Posterior vena cava (tissue), 2 donors: ENCODE measurements at regions not wholly inside any gene's neighbourhood (a gene's known extent, or its start where the extent isn't known, plus 50 kb on each side); places are given as distances from the start of the nearest gene placed in this dataset.

Experiments used
- DNase-seq: peaks from one replicate; pipeline ENCODE4 v3.0.0-alpha.2; 2020; ENCODE audit warnings: low spot score
- intact Hi-C, 2 donors: fragments of 100-400 bp; cut with DNase I; formaldehyde crosslinking; loops; one replicate each; pipeline versions ENCODE4 v1.14.1 to v1.14.2; 2022 to 2023
- donor health status: DM: yes; HTN: yes; CAD: no.
- donor health status: DM: yes; HTN: yes; CAD: no.

DNA sequence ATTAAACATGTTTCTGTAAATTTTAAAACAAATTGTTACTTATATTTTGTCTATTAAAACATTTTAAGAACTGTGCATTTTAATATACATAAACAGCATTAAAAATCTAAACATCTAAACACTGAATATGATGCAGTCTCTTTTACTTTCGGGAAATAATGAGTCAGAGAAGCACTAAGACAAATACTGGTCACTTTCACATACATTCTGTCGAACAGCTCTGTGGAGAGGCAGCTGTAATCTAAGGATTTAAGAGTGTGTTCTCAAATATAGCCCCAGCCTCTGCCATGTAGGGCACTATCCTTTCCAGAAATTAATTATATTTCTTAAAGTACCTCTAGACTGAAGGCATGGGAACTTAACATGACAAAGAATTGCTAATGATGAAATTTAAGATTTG lies 89.6 kb upstream of the PTGFR start:
- DNase-seq, result no peak
- intact Hi-C loops, result no loop called here

DNA sequence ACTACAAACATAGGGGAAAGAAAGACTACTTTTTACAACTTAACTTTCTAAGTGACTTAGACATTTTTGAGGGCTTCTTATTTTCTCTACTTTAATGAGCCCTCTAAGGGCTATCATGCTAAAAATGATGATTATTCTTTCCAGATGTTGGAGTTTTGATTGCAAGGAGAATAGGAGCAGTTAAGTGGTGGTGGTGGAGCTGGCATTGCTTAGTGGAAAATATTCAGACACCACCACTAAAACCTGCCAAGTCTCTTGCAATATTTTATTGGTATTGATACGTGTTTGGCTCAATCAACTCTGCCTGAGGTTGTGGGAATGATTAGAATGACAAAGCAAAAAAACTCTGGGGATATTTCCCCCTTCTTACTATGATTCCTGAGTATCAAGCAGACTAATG lies 82.6 kb upstream of the PTGFR start:
- intact Hi-C loops, result no loop called here
- DNase-seq, result no peak

DNA sequence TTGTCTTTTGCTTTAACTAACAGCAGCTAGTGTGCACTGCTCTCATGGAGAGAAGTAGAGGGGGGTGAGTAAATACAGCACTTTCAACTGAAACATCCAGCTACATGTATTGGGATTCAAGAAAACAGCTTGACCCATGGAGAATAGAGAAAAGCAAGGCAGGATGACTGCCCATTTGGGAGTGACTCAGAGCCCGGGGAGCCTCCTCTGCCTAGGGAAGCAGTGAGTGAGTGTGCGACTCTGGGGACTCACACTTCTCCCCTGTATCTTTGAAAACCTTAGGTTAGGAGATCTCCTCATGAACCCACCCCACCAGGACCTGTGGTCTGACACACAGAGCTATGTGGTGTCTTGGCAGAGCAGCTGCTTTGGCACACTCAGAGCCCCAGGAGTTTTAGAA lies 82.0 kb upstream of the PTGFR start:
- intact Hi-C loops, result no loop called here
- peak; percentile 78 for DNase-seq

DNA sequence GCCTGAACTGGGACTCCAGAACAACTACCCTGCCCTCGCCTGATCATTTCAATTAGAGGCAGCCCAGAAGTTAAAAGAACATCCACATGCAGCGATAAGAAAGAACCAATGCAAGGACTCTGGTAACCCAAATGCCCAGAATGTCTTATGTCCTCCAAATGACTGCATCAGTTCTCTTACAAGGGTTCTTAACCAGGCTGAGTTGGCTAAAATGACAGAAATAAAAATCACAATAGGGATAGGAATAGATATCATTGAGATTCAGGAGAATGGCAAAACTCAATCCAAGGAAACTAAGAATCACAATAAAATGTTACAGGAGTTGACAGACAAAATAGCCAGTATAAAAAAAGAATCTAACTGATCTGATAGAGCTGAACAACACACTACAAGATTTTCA lies 80.1 kb upstream of the PTGFR start:
- intact Hi-C loops, result no loop called here
- no peak for DNase-seq

DNA sequence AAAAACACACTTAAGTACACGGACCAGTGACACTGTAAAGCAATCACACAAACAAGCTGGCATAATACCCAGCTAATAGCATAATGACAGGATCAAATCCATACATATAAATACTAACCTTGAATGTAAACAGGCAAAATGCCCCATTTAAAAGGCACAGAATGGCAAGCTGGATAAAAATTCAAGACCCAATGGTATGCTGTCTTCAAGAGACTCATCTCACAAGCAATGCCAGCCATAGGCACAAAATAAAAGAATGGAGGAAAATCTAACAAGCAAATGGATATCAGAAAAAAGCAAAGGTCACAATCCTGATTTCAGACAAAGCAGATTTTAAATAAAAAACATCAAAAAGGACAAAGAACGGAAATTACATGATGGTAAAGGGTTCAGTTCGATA lies 79.1 kb upstream of the PTGFR start:
- intact Hi-C loops, result no loop called here
- no peak for DNase-seq

DNA sequence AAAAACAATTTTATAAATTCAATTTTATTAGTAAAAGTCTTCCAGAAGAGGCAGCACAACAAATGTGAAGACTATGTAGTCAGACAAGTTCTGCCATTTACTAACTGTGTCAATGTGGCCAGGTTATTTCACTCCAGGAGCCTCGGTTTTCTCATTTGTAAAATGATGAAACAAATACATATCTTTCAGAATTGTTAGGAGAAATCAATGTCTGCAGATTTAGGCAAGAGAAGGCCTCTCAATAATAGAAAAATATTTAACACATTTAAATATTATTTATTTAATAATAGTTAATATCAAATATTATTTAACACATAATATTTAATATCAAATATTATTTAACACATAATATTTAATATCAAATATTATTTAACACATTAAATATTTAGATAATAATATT lies 75.6 kb upstream of the PTGFR start:
- DNase-seq, result no peak
- intact Hi-C loops, result no loop called here

DNA sequence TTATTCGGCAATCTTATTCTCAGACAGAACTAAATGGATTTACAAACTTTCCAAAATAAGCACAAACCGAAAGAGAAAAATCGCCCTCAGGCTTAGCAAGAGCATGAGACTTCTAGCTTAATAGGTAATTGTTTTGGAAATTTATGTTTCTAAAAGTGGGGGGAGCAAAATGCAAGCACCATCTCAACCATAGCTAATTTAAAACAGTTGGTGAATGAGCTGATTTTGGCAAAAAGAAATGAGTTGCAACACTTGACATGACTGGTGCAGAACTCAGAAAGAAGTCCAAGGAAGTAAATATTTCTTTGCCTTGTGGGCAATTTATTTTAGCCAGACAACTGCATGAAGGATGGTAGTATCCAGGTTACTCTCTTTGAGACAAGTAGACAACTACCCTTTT lies 71.5 kb upstream of the PTGFR start:
- DNase-seq, result no peak
- intact Hi-C loops, result no loop called here

DNA sequence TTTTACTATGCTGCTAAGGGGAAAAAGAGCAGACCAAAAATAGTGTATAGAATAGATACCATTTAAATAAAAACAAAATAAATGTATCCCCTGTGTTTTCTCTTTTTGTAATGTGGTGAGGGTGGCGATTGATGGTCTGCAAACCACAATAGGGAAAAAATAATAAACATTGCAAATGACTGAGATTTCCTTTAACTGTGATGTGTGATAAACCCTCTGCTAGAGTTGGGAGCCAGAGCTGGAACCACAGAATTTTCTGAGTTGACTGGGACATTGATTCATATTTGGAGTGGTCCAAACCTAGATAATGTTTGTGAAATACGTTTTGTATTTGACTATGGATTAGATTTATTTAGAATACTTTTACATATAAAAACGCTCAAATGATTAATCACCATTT lies 70.6 kb upstream of the PTGFR start:
- intact Hi-C loops, result no loop called here
- no peak for DNase-seq

DNA sequence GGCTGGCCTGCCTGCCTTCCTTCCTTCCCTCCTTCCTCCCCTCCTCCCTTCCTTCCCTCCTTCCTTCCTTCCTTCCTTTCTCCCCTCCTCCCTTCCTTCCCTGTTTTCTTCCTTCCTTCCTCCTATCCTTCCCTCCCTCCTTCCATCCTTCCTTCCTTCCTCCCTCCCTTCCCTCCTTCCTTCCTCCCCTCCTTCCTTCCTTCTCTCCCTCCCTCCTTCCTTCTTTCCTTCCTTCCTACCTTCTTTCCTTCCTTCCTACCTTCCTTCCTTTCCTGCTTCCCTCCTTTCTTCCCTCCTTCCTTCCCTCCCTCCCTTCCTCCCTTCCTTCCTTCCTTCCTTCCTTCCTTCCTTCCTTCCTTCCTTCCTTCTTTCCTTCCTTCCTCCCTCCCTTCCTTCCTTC lies 70.1 kb upstream of the PTGFR start:
- DNase-seq, result no peak
- intact Hi-C loops, result no loop called here

DNA sequence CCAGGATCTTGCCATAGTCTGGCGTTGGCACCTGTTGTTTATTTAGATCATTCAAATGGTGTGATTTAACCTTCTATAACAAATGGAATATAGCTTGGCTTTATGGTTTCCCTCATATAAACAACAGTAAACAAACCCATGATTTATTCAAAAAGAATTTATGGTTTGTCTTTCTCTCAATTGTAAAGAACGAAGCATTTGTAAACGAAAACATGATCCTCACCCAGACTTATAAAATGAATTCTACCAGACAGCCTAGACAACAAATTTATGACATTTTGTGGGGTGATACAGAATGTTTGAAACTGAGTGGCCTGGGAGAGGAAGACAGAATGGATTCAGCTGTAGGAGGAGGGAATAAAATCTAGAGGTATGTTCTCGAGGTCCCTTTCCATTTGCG lies 66.1 kb upstream of the PTGFR start:
- no peak for DNase-seq
- intact Hi-C loops, result no loop called here

DNA sequence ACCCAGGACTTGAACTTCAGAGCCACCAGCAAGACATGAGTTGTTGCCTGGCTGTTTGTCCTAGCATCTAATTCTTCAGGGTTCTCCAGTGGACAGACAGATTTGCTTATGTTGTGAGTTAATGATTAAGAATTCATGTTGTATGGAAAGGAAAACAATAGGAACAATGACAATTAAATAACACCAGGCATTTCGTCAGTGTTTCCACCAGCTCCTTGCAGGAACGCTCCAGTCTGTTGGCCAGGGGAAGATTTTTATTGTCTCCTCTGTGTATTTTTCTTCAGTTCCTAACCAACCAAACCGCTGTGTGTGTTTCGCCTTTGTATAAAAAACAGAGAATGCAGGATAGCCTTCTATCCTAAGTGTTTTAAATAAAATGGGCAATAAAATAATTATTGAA lies 64.4 kb upstream of the PTGFR start:
- DNase-seq, result no peak
- intact Hi-C loops, result no loop called here

DNA sequence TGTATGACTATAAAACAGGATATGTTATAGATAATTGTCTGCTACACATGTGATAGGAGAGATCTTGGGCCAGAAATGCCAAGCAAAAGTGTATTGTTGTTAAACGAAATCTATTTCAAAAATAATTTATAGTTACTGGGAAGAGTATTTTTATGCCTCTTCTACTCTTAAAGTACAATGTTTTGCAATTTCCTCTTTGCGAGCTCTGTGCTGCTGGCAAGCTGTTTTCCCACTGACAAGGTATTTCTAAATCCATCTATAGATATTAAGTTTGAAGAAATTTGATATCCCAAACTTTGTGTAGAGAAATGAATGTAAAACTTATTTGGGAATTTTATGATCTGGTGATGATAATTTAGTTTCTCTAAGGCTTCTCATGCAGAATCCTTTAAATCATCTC lies 63.3 kb upstream of the PTGFR start:
- intact Hi-C loops, result no loop called here
- DNase-seq, result no peak

DNA sequence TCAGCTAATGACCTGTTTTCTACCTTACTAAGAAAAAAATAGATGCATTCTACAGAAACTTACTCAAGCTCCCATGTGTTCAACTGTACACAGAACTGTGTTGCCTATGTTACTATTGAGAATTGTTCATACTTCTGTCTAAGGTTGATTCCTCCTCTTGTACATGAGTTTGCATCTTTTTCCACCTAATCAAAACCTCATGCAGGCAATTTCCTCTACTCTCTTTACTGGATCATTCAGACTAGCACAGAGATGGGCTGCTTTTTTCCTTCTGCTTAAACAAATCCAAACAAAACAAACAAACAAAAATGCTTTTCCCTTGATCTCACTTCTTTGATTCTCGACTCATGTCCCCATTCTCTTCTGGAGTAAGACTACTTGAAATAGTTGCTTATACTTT lies 58.8 kb upstream of the PTGFR start:
- no peak for DNase-seq
- intact Hi-C loops, result no loop called here

DNA sequence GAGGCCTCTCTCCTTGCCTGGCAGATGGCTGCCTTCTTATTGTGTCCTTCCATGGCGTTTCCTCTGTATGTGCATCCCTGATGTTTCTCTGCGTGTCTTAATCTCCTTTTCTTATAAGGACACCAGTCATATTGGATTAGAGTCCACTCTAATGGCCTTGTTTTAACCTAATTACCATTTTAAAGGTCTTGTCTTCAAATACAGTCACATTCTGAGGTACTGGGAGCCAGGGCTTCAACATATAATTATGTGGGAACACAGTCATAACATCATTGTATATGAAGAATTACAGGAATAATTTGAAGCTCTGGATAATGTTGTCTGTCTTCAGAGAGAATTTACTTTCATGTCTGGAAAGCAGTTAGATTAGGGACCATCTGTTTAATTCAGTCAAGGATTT lies 56.4 kb upstream of the PTGFR start:
- intact Hi-C loops, result no loop called here
- no peak for DNase-seq

DNA sequence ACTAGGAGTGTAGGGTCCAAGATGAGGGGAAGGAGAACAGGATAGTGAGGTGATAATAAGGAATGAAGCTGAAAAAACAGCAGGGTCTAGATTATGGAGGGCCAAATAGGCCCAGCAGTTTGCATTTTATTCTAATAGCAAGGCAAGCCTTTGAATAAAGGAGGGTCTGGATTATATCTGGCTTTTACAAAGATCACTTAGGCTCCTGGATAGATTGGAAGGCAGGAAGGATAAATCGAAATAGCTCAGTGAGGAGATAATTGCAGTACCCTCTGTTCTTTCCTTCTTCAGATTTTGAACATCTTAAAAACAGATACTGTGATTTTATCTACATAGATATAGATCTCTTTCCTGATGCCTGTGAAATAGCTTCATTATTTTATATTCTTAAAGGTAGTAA lies 53.8 kb upstream of the PTGFR start:
- DNase-seq, result no peak
- intact Hi-C loops, result no loop called here

DNA sequence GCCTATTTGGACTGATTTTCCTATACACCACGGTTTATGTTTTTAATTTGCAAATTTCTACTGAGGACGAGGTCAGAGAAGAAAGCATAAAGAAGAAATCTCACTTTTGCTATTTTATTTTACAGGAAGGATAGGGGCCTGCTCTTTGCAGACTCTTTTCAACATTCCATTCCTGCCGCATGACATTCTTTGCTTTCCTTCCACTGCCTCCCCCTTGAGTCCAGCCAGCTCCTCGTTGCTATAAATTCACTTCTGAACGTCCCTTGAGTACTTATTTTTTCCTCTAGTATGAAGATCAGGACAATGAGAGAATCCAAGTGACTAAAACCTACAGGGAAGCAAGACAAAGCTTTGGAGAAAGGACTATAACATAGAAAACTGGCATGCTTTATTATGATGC lies 53.4 kb upstream of the PTGFR start:
- intact Hi-C loops, result no loop called here
- no peak for DNase-seq

DNA sequence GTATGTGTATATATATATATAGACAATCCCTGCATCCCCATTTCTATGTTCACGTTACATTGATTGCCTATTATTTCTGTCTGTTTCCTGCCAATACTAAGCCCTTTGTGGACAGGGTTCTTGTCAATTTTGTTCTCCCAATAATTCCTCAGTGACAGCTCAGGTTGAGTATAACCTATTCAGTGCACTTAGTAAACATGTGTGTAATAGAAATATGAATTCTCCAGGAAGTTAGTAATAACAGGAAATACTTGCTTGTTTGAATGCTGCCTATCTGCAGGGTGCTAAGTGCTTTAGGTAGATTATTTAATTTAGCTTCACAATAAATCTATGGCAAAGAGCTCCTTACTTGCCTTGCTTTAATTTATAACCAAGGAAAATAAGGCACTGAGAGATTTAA lies 52.8 kb upstream of the PTGFR start:
- no peak for DNase-seq
- intact Hi-C loops, result no loop called here

DNA sequence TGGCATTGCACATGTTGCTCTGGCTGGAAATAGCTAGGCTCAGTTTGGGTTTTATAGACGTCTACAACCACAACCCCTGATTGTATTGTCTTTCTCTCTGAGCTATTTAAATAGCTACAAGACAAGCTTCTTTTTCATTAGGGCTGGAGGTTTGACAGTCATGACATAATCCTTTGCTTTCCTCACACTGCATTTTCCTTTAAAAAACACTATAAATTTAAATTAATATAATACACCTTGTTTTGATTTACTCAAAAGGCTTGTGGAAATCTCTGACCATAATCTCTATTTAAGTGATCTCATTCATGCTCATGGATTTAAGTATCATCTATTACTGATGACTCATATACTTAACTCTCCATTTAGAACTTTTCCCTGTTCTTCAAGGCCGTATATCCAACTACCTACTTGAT lies 50.4 kb upstream of the PTGFR start:
- DNase-seq, result no peak
- intact Hi-C loops, result no loop called here
